D721Med (cell line): ENCODE measurements at regions not wholly inside any gene's neighbourhood (a gene's known extent, or its start where the extent isn't known, plus 50 kb on each side); places are given as distances from the start of the nearest gene placed in this dataset.
A peak's percentile ranks its signal among the peaks of the same experiment; 100 is the strongest.
"Not testable (repeated sequence)": the region's sequence is repeated elsewhere in the genome, so short reads cannot be mapped to it uniquely, and the experiment has no call there.

Experiments
- DNase-seq: peaks from one replicate; pipeline ENCODE4 v3.0.0; 2011; ENCODE audit warnings: low spot score; ENCODE audit not compliant: insufficient read length
- FAIRE-seq: peaks from 2 replicates; lab custom pipeline; 2011; peaks lifted over from hg19 to GRCh38; lab: Jason Lieb, UNC
- CTCF ChIP-seq: IDR thresholded peaks from 2 replicates; pipeline ENCODE4 v1.5.1; 2012; ENCODE audit warnings: mild to moderate bottlenecking, control low read depth; ENCODE audit not compliant: insufficient read depth; ENCODE audit errors: missing control alignments

GRCh38 chr9:761793-762560, 79.5 kb upstream of the DMRT1 start:
- no peak for TF ChIP-seq CTCF
- DNase-seq: no peak
- no peak for FAIRE-seq

- DNase-seq (no peak), FAIRE-seq (no peak)
- no peak for TF ChIP-seq CTCF
Observed at GRCh38 chr9:763692-764091, 77.8 kb upstream of the DMRT1 start.

GRCh38 chr9:764105-764524, 77.4 kb upstream of the DMRT1 start:
- DNase-seq: no peak
- no peak for FAIRE-seq
- peak; percentile 62 for TF ChIP-seq CTCF

GRCh38 chr9:764986-765385, 76.5 kb upstream of the DMRT1 start:
- DNase-seq: no peak
- no peak for FAIRE-seq
- TF ChIP-seq CTCF: no peak

GRCh38 chr9:767061-767561, 74.4 kb upstream of the DMRT1 start:
- not testable (repeated sequence) for DNase-seq, FAIRE-seq

- no peak for TF ChIP-seq CTCF
- DNase-seq (no peak), FAIRE-seq (no peak)
Observed at GRCh38 chr9:776086-776485, 65.4 kb upstream of the DMRT1 start.

- DNase-seq: no peak
- FAIRE-seq: no peak
- TF ChIP-seq CTCF: no peak
Observed at GRCh38 chr9:777978-778377, 63.5 kb upstream of the DMRT1 start.

GRCh38 chr9:784202-784601, 57.3 kb upstream of the DMRT1 start:
- FAIRE-seq: no peak
- no peak for TF ChIP-seq CTCF
- no peak for DNase-seq
